Keratinocyte (primary cell): ENCODE measurements at regions not wholly inside any gene's neighbourhood (a gene's known extent, or its start where the extent isn't known, plus 50 kb on each side); places are given as distances from the start of the nearest gene placed in this dataset.
A peak's percentile ranks its signal among the peaks of the same experiment; 100 is the strongest.

Experiments
- DNase-seq: peaks from one replicate; pipeline ENCODE4 v3.0.0-alpha.2; 2011; ENCODE audit warnings: low read depth, missing footprints, low spot score
- FAIRE-seq: peaks from 2 replicates; lab custom pipeline; 2011; peaks lifted over from hg19 to GRCh38; lab: Jason Lieb, UNC
- H2AFZ ChIP-seq: 2 replicates; pipeline ENCODE4 v1.6.0; 2012; ENCODE audit warnings: low read length, control low read depth, inconsistent platforms; ENCODE audit not compliant: control insufficient read depth
- H3K27ac ChIP-seq: 2 replicates; pipeline ENCODE4 v1.5.1; 2011; ENCODE audit warnings: low read length; ENCODE audit not compliant: control insufficient read depth, insufficient read depth
- H3K27me3 ChIP-seq: 3 replicates; pipeline ENCODE4 v1.6.0; 2011; ENCODE audit warnings: low read length; ENCODE audit not compliant: control insufficient read depth, insufficient read depth; ENCODE audit errors: extremely low read depth
- H3K36me3 ChIP-seq, 2 experiments: 2 replicates in 1 of 2; 3 replicates in 1 of 2; pipeline ENCODE4 v1.5.1; 2011; ENCODE audit warnings: low read length in 2 of 2, mild to moderate bottlenecking in 1 of 2; ENCODE audit not compliant: control insufficient read depth in 2 of 2, insufficient read depth in 2 of 2; ENCODE audit errors: extremely low read depth in 1 of 2
- H3K4me1 ChIP-seq: 3 replicates; pipeline ENCODE4 v1.5.1; 2011; ENCODE audit warnings: low read length; ENCODE audit not compliant: control insufficient read depth, insufficient read depth; ENCODE audit errors: extremely low read depth
- H3K4me2 ChIP-seq: 3 replicates; pipeline ENCODE4 v1.6.0; 2011; ENCODE audit warnings: low read depth, low read length; ENCODE audit not compliant: control insufficient read depth, insufficient read depth; ENCODE audit errors: extremely low read depth
- H3K4me3 ChIP-seq, 3 experiments: fragments of 200-600 bp in 1 of 3; sonication (generic) in 1 of 3; 2 replicates in 2 of 3; 3 replicates in 1 of 3; pipeline ENCODE4 v1.5.1; 2011 to 2016; ENCODE audit warnings: low read length in 3 of 3, mild to moderate bottlenecking in 3 of 3, control low read depth in 2 of 3, inconsistent platforms in 1 of 3, low read depth in 1 of 3, mixed read lengths in 1 of 3, mixed run types in 1 of 3, moderate library complexity in 1 of 3; ENCODE audit not compliant: control insufficient read depth in 2 of 3, insufficient read depth in 2 of 3; ENCODE audit errors: extremely low read depth in 1 of 3
- H3K79me2 ChIP-seq: 2 replicates; pipeline ENCODE4 v1.6.0; 2012; ENCODE audit warnings: low read length; ENCODE audit not compliant: control insufficient read depth, insufficient read depth
- H3K9ac ChIP-seq: 3 replicates; pipeline ENCODE4 v1.6.0; 2011; ENCODE audit warnings: low read length; ENCODE audit not compliant: control insufficient read depth, insufficient read depth; ENCODE audit errors: extremely low read depth
- H3K9me1 ChIP-seq: 3 replicates; pipeline ENCODE4 v1.6.0; 2011; ENCODE audit warnings: low read length; ENCODE audit not compliant: control insufficient read depth, insufficient read depth; ENCODE audit errors: extremely low read depth
- H3K9me3 ChIP-seq: 2 replicates; pipeline ENCODE4 v1.5.1; 2012; ENCODE audit warnings: low read depth, low read length; ENCODE audit not compliant: control insufficient read depth
- H4K20me1 ChIP-seq: 3 replicates; pipeline ENCODE4 v1.6.0; 2011; ENCODE audit warnings: low read length; ENCODE audit not compliant: control insufficient read depth, insufficient read depth; ENCODE audit errors: extremely low read depth
- CTCF ChIP-seq, 3 experiments: IDR thresholded peaks in 1 of 3; conservative IDR thresholded peaks in 1 of 3; optimal IDR thresholded peaks in 1 of 3; 2 replicates in 2 of 3; 3 replicates in 1 of 3; pipeline versions ENCODE3 to v1.5.1; 2011; ENCODE audit warnings: low read length in 3 of 3, mild to moderate bottlenecking in 3 of 3, moderate library complexity in 2 of 3, control low read depth in 1 of 3, inconsistent platforms in 1 of 3; ENCODE audit not compliant: insufficient read depth in 2 of 3; ENCODE audit errors: extremely low read depth in 1 of 3
- EZH2 ChIP-seq: IDR thresholded peaks from one replicate; pipeline ENCODE4 v1.6.1; 2012; ENCODE audit warnings: inconsistent platforms, mild to moderate bottlenecking, low read length, moderate library complexity
- dilution Hi-C: fragments of 300-500 bp; cut with MboI; formaldehyde crosslinking; loops from one replicate; pipeline ENCODE4 v1.7.0; 2020; ENCODE audit warnings: low sequenced_read_pairs; ENCODE audit not compliant: extremely low pct_ligation_motif_present

DNA sequence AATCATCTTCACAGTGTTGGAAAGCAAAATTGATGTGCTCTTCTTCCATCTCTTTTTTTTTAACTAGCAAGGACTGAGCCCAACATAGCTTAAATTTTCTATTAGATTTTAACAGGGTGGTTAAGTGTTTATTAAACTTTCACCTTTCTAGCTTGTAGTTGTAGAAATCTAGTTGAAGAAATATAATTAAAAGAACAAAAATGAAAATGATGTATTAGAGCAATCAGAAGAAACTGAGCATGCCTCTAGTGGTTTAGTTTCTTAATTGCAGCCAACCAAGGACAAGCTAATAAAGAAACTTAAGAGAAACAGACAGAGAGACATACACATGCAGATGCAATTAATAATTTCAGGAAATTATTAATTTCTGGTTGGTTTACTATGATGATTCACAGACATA, 673.0 kb upstream of the LMO3 start:
- Histone ChIP-seq H3K79me2 (no peaks in the 10 kb centered on the region), H3K27ac (no peak overlapping the region), H3K4me1 (no peaks in the 10 kb centered on the region), H3K9me3 (no peaks in the 10 kb centered on the region), H4K20me1 (no peaks in the 10 kb centered on the region), H3K4me3 (no peak overlapping the region), H3K9me1 (no peaks in the 10 kb centered on the region), H3K36me3 (no peaks in the 10 kb centered on the region), H2AFZ (no peak overlapping the region), H3K27me3 (no peaks in the 10 kb centered on the region), H3K4me2 (no peak overlapping the region), H3K9ac (no peak overlapping the region)
- DNase-seq (no peak), FAIRE-seq (no peak)
- peak in 1 of 3 experiments; percentile 29 for TF ChIP-seq CTCF (optimal IDR thresholded peaks at IDR 0.05 in 1 of 3, IDR thresholded peaks at IDR 0.05 in 1 of 3, conservative IDR thresholded peaks at IDR 0.05 in 1 of 3; ENCODE audit: extremely low read depth in 1 of 3, insufficient read depth in 2 of 3, low read length in 3 of 3)
- TF ChIP-seq EZH2, result no peak
- dilution Hi-C loops, result no loop called here

DNA sequence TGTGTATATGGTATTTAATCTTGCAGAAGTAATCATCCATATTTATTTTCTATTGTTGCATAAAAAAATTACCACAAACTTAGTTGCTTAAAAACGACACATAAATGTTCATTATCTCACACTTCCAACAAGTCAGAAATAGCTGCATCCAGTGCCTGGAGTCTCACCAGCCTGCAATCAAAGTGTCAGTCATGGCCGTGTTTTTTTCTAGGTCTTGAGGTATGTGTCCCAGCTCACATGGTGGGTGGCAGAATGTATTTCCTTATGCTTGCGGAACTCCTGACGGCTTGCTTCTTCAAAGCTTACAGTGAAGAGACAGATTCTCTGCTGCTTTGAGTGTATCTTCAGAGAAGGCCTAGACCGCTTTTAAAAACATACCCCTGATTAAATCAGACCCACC, 670.2 kb upstream of the LMO3 start:
- no peak overlapping the region for H2AFZ ChIP-seq
- no peaks in the 10 kb centered on the region for H3K36me3 ChIP-seq
- no peaks in the 10 kb centered on the region for H3K79me2 ChIP-seq
- FAIRE-seq, result no peak
- no peak for DNase-seq
- dilution Hi-C loops, result no loop called here
- no peak overlapping the region for H3K4me3 ChIP-seq
- no peaks in the 10 kb centered on the region for H4K20me1 ChIP-seq
- no peaks in the 10 kb centered on the region for H3K27me3 ChIP-seq
- no peaks in the 10 kb centered on the region for H3K4me1 ChIP-seq
- TF ChIP-seq EZH2 (no peak), CTCF (optimal IDR thresholded peaks at IDR 0.05 in 1 of 3, IDR thresholded peaks at IDR 0.05 in 1 of 3, conservative IDR thresholded peaks at IDR 0.05 in 1 of 3; ENCODE audit: extremely low read depth in 1 of 3, insufficient read depth in 2 of 3, low read length in 3 of 3) (no peak)
- H3K9me1 ChIP-seq, result no peaks in the 10 kb centered on the region
- no peak overlapping the region for H3K27ac ChIP-seq
- no peak overlapping the region for H3K4me2 ChIP-seq
- no peak overlapping the region for H3K9ac ChIP-seq
- H3K9me3 ChIP-seq, result no peaks in the 10 kb centered on the region
